ENCODE measurements at regions not wholly inside any gene's neighbourhood (a gene's known extent, or its start where the extent isn't known, plus 50 kb on each side); places are given as distances from the start of the nearest gene placed in this dataset.
"Not testable (repeated sequence)": the region's sequence is repeated elsewhere in the genome, so short reads cannot be mapped to it uniquely, and the experiment has no call there.

DNA sequence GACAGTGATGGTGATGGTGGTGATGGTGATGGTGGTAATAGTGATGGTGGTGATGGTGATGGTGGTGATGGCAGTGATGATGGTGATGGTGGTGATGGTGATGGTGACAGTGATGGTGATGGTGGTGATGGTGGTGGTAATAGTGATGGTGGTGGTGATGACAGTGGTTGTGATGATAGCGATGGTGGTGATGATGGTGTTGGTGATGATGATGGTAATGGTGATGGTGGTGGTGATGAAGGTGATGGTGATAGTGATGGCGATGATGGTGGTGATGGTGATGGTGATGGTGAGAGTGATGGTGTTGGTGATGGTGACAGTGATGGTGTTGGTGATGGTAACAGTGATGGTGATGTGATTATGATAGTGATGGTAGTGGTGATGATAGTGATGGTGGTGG lies 94.3 kb downstream of the ASB1 start:
- DNase-seq (ENCODE audit: low spot score), result no peak

GRCh38 chr2:238521870-238522269 lies 95.1 kb downstream of the ASB1 start:
- DNase-seq (ENCODE audit: low spot score), result no peak

DNA sequence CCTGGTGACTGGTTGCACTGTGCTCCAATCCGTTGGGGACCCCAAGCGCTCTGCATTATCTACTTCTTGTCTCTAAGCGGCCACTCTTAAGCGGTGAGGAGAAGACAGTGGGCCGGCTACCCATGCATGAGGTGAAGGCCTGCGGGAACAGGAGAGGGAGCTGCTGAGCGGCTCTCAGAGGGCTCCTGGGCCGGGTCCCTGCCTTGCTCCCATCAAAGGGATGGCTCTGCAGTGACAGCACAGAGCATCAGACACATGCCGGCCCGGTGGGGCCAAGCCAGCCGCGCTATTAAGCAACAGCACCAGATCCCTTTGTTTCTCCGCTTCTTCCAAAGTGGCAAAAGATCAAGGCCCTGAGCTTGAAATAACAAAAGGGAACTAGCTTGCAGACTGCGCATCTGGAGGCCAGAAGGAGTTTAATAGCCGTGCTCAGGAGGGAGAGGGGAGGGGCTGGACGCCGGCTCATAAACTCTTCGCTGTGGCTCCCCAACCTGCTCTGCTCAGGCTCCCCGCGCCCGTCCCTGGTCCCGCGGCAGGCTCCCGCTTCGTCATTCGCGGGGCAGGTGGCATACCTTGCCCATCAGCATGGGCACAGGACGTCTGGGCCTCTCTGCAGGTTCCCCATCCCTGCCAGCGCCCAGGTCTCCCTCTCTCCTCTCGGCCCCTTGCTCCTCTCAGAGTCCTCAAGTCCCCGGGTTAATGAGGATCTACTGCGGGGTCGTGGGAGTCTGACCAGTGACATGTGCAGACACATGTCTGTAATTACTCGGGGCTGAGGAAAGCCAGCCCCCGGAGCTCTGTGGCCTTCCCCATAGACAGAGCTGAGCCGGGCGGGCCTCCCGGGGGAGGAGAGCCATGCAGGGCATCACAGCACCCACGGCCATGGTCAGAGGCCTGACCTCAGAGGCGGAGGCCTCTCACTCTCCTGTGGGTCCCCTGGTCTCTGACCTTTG lies 96.7 kb downstream of the ASB1 start:
- DNase-seq (ENCODE audit: low spot score), result peak; percentile 67

DNA sequence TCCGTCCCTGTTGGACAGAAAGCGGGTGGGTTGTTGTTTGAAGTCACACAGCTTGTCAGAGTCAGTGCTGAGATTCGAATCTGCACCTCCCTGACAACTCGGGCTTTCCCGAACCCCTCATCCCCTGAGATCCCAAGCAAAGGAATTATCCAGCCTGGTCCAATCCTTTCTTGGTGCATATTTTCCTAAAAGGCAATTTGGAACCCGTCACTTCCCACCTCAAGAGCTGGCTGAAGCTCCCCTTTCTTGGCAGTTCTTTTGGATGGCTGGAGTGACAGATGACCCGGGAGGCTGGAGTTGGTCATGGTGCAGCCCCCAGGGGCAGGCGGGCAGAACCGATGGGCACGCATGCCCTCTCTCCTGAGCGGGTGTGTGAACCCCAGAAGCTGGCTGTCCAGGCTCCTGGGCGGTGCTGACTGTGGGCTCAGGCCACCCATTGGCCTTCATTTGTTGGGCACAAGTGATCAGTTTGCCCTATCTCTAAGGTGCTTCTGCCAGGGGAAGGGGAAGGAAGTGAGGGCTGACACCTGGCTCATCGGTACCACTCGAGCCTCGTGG lies 97.8 kb downstream of the ASB1 start:
- DNase-seq (ENCODE audit: low spot score), result no peak

DNA sequence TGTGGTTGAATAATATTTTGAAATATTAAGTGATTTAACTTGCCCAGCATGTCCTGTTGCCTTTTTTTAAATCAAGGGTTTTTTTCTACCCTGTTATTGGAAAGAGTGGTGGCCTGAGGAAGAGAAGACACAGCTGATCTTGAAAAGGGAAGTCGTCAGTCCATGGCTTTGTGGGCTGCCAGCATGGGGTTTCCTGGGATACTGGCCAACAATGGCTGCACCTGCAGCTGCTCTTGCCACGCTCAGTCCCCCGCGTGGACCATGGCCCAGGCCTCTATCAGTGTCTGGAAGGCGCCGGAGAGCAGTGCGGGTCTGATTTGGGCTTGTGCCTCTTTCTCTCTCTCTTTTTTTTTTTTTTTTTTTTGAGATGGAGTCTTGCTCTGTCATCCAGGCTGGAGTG lies 99.3 kb downstream of the ASB1 start:
- DNase-seq (ENCODE audit: low spot score), result no peak

DNA sequence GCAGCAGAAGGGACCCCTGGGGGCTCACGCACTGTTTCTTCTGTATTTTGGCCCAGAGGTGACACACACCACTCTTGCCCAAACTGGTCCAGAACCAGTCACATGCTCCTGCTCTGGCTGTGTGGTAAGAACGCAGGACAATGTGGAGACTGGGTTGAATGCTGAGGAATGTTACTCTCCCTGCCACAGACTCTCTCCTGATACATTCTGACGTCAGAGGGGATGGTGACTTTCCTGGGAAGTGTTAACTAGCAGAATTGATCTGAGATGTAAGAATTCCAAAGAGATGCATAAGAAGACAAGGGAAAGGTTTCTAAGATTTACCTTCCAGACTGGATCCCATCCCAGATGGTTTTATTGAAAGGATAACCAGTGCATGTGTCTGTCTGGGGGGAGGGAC lies 100.8 kb downstream of the ASB1 start:
- DNase-seq (ENCODE audit: low spot score), result no peak

DNA sequence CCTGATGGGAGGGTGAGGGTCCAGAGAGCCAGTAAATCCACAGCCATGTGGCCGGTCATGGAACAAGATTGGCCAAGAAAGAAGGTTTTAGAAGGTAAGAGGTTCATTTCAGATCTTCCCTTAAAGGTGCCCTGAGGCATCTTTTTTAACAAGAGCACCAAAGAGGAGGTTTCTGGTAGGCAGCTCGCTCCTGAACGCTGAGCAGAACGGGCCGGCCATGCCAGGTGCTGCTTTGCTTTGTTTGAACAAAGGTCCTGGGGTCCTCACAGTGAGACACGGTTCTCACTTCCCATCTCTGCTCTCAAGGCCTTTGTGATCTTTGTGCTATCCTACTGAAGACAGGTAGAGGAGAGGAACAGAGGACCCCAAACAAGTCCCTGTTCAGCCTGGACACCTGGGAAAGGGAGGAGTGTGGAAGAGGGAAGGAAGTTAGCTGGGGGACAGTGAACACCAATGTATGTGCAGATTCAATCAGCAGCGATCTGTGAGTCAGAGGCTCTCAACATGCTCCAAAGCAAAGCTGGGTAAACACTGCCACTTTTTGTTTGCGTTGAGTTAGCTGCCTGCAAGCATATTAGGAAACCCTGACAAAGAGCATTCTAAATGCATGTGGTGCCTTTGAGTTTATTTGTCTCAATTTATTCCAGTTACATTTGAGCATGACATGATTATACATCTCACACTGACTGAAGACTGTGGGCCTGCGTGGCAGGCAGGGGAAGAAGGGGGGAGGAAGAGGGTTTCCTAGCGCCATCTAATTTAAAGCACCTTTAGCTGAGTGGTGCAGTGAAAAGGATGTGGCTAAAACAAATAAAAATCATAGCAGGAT lies 102.4 kb downstream of the ASB1 start:
- DNase-seq (ENCODE audit: low spot score), result no peak

DNA sequence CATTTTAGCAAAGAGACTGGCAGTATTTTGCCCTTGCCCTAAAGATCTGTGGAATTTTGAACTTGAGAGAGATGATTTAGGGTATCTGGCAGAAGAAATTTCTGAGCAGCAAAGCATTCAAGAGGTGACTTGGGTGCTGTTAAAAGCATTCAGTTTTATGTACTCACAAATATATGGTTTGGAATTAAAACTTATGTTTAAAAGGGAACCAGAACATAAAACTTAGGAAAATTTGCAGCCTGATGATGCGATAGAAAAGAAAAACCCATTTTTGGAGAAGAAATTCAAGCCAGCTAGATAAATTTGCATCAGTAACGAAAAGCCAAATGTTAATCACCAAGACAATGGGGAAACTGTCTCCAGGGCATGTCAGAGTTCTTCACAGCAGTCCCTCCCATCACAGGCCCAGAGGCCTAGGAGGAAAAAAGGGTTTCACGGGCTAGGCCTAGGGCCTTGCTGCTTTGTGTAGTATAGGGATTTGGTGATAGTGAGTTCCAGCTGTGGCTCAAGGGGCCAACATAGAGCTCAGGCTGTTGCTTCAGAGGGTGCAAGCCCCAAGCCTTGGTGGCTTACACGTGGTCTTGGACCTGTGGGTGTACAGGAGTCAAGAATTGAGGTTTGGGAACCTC lies 104.4 kb downstream of the ASB1 start:
- DNase-seq (ENCODE audit: low spot score), result not testable (repeated sequence)

DNA sequence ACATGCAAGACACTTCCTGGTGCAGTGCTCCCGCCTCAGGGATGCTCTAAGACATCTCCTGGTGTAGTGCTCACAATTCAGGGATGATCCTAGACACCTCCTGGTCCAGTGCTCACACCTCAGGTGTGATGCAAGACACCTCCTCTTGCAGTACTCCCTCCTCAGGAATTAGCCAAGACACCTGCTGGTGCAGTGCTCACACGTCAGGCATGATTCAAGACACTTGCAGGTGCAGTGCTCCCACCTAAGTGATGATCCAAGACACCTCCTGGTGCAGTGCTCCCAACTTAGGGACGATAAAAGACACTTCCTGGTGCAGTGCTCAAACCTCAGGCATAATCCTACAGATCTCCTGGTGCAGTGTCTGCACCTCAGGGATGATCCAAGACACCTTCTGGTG lies 117.0 kb downstream of the ASB1 start:
- DNase-seq (ENCODE audit: low spot score), result not testable (repeated sequence)

- no peak for DNase-seq (ENCODE audit: low spot score)
These were observed 122.3 kb downstream of the ASB1 start for GRCh38 chr2:238548902-238549462.

GRCh38 chr2:238549866-238550265 lies 123.1 kb downstream of the ASB1 start:
- no peak for DNase-seq (ENCODE audit: low spot score)

- DNase-seq (ENCODE audit: low spot score), result no peak
These were observed 124.4 kb downstream of the ASB1 start for GRCh38 chr2:238551091-238551490.

- DNase-seq (ENCODE audit: low spot score), result no peak
These were observed 125.5 kb downstream of the ASB1 start for GRCh38 chr2:238552226-238552625.

DNA sequence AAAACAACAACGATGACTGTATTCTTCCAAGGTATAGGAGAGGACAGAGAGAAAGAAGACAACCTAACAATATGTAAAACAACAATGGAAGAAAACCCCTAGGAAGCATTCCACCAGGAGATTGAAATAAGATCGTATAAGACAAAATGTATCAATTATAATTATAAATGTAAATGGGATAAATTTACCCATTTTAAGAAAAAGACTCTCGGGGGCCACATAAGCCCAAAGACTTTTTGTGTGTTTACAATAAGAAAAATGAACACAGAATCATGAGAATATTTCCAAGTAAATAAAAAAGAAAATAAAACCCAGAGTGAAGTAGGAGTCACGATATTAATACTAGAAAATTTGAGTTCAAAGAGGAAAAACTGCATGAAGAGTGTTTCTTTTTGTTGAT lies 126.4 kb downstream of the ASB1 start:
- no peak for DNase-seq (ENCODE audit: low spot score)

- no peak for DNase-seq (ENCODE audit: low spot score)
These were observed 128.0 kb downstream of the ASB1 start for GRCh38 chr2:238554468-238555315.

DNA sequence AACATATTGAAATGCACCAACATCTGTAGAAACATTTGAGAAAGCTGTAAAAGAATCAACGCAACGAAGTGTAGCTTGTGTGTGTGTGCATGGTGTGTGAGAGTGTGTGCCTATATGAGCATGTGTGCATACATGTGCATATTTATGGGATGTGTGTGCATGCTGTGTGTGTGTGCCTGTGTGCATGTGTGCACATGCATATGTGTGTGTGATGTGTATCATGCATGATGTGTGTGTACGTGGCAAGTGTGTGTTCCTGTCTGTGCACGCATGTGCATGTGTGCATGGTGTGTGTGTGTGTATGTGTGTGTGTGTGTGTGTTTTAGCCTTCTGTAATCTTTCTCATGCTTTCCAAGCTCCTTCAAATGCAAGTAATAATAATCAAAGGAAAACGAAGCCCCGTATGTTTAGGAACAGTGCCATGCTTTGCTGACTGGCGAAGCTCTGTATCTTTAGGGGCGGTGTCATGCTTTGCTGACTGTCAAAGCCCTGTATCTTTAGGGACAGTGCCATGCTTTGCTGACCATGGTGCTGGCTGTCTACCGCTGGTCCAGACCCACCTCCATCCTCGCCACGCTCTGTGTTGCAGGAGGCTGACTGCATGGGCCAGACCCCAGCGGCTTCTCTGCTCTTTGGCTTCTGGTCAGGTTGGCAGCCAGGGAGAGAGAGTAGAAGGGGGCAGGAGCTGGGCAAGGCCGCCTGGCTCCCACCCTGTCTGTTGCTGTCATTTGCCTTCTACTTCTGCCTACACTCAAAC lies 129.2 kb downstream of the ASB1 start:
- DNase-seq (ENCODE audit: low spot score), result no peak

GRCh38 chr2:238557431-238557830 lies 130.7 kb downstream of the ASB1 start:
- DNase-seq (ENCODE audit: low spot score), result no peak

DNA sequence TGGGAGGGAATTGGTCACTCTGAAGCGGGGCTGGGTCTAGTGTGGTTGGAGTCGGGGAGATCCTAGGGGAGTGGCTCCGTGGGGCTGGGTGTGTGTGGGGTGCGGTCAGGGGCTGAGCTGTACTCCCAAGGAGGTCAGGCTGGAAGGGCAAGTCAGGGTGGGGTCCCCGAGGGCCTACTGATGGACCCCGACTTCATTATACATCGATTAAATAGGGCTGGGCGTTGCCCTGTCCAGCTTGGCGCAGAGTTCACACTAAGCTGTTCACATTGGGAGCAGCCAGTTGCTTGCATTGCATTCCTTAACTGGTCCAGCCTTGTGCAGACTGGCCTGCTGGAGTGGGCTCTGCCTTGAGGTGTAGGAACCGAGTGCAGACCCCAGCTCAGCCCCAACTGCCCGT lies 131.2 kb downstream of the ASB1 start:
- DNase-seq (ENCODE audit: low spot score), result no peak

DNA sequence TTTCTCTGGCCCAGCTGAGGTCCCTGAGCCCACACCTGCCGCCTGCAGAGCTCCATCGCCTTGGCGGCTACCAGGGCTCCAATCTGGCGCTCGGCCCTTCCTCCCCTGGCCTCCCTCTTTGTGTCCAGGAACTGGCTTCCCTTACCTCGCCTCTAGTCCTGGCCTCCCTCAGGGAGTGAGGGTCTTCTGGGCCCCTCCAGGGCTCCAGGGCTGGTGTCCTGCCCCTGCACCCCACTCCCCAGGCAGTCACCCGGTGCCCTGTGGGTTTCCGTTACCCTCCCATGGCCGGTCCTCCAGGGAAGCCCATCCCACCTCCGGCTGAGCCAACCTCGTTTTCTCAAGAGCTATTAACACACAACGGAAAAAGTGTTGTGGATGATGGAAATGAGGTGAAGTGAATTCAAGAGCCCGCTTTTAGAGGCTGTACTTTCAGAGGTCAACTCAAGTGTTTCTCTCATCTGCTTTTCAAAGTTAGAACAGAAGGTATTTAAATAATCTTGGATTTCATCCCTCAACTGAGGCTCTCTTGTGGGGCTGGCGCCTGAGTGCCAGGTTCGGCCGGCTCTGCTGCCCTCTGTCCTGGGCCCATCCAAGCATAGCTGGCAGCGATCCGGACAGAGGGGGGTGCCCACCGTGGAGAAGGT lies 131.9 kb downstream of the ASB1 start:
- no peak for DNase-seq (ENCODE audit: low spot score)

DNA sequence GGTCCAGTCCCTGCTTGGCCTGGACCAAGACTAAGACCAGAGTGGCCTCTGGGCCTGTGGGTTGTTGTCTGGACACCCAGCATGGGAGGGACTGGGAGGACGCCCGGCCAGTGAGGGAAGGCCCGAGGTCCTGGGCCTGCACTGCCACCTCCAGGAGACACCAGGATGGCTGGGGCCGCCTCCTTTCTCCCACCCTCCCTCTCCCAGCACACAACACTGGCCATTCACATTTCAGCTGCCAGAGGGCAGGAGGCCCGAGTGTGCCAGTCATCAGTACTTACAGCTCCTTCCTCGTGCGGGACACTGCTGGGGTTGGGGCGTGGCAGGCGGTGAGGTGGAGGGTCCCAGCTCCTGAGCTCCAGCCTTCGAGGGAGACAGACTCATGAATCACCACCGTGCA lies 133.5 kb downstream of the ASB1 start:
- no peak for DNase-seq (ENCODE audit: low spot score)
